A549 (cell line): ENCODE measurements at regions not wholly inside any gene's neighbourhood (a gene's known extent, or its start where the extent isn't known, plus 50 kb on each side); places are given as distances from the start of the nearest gene placed in this dataset.
A peak's percentile ranks its signal among the peaks of the same experiment; 100 is the strongest.

Experiments used
- ATAC-seq, 2 experiments: fragments of 200-7000 bp in 1 of 2; fragments of >200 bp in 1 of 2; cut with Nextera tagmentation in 1 of 2; cut with Tn5 transposase in 1 of 2; 3 replicates each; pipeline versions ENCODE4 v1.8.0 to v1.9.1; 2018 to 2020; ENCODE audit warnings: mild to moderate bottlenecking in 1 of 2, moderate library complexity in 1 of 2
- CTCF ChIA-PET: fragments of 300-600 bp; sonication (Branson Sonifier 250); formaldehyde crosslinking; extraction: SDS; loops from one replicate; lab custom pipeline; 2021; ENCODE audit warnings: antibody characterized with exemption, inconsistent platforms; lab: Yijun Ruan, JAX
- POLR2A ChIA-PET: fragments of 350-600 bp; formaldehyde crosslinking; extraction: SDS; loops from one replicate; lab custom pipeline; 2021; ENCODE audit warnings: antibody characterized with exemption, inconsistent platforms; lab: Yijun Ruan, JAX
- DNase-seq, 2 experiments: peaks; one replicate each; pipeline versions ENCODE4 v3.0.0 to v3.0.0-alpha.2; 2011 to 2016; ENCODE audit warnings: low read depth in 1 of 2, low spot score in 1 of 2
- FAIRE-seq: peaks from 2 replicates; lab custom pipeline; 2011; peaks lifted over from hg19 to GRCh38; lab: Jason Lieb, UNC
- H3K27ac ChIP-seq, 2 experiments: fragments of >200 bp; sonication (Bioruptor Twin); formaldehyde crosslinking; 3 replicates each; pipeline ENCODE4 v1.5.1; 2016 to 2017
- H3K4me1 ChIP-seq: fragments of >200 bp; sonication (Bioruptor Twin); formaldehyde crosslinking; 3 replicates; pipeline ENCODE4 v1.6.1; 2016
- H3K4me2 ChIP-seq: fragments of >200 bp; sonication (Bioruptor Twin); formaldehyde crosslinking; 3 replicates; pipeline ENCODE4 v1.6.1; 2016
- H3K4me3 ChIP-seq: fragments of >200 bp; sonication (Bioruptor Twin); formaldehyde crosslinking; 3 replicates; pipeline ENCODE4 v1.5.1; 2016
- H3K9me3 ChIP-seq: fragments of >200 bp; sonication (Bioruptor Twin); formaldehyde crosslinking; 3 replicates; pipeline ENCODE4 v1.6.1; 2016
- ATOH8 ChIP-seq: fragments of 250-450 bp; sonication (Bioruptor Pico); IDR thresholded peaks from 2 replicates; pipeline ENCODE4 v1.5.0; 2020; ENCODE audit warnings: low read depth, mild to moderate bottlenecking, moderate library complexity
- CHD4 ChIP-seq: fragments of 200-600 bp; sonication (generic); IDR thresholded peaks from 2 replicates; pipeline ENCODE4 v1.6.1; 2016; ENCODE audit warnings: antibody characterized with exemption, mild to moderate bottlenecking, borderline replicate concordance
- KDM1A ChIP-seq: fragments of 200-600 bp; sonication (generic); IDR thresholded peaks from 2 replicates; pipeline ENCODE4 v1.6.1; 2016; ENCODE audit warnings: low read depth, mild to moderate bottlenecking
- KDM5A ChIP-seq: fragments of 200-600 bp; sonication (generic); IDR thresholded peaks from 2 replicates; pipeline ENCODE4 v1.6.1; 2016; ENCODE audit warnings: antibody characterized with exemption, mild to moderate bottlenecking
- MAFK ChIP-seq: fragments of 450-650 bp; IDR thresholded peaks from 2 replicates; pipeline ENCODE4 v1.6.1; 2014; ENCODE audit not compliant: partially characterized antibody
- MYC ChIP-seq: IDR thresholded peaks from 2 replicates; pipeline ENCODE4 v1.6.1; 2012; ENCODE audit warnings: mild to moderate bottlenecking, inconsistent platforms, low read length, improper control_type of control experiment, borderline replicate concordance
- NFE2L2 ChIP-seq: fragments of 150-350 bp; conservative IDR thresholded peaks from 2 replicates; pipeline ENCODE4 v1.6.1; 2014; ENCODE audit warnings: low read length
- NPAS2 ChIP-seq: fragments of 250-450 bp; sonication (Bioruptor Pico); IDR thresholded peaks from 2 replicates; pipeline ENCODE4 v1.8.0; 2022; ENCODE audit warnings: mild to moderate bottlenecking, moderate library complexity, borderline replicate concordance
- NR3C1 ChIP-seq: fragments of >200 bp; sonication (Bioruptor Twin); formaldehyde crosslinking; IDR thresholded peaks from 3 replicates; pipeline ENCODE4 v1.6.1; 2017
- POLR2A ChIP-seq: IDR thresholded peaks from 2 replicates; pipeline ENCODE4 v1.6.1; 2012; ENCODE audit warnings: mild to moderate bottlenecking, low read length
- RAD21 ChIP-seq, 2 experiments: fragments of >200 bp in 1 of 2; sonication (Bioruptor Twin) in 1 of 2; formaldehyde crosslinking in 1 of 2; IDR thresholded peaks in 1 of 2; conservative IDR thresholded peaks in 1 of 2; 2 replicates in 1 of 2; 3 replicates in 1 of 2; pipeline ENCODE4 v1.6.1; 2012 to 2018; ENCODE audit warnings: inconsistent platforms in 1 of 2
- RCOR1 ChIP-seq: fragments of 150-350 bp; IDR thresholded peaks from 2 replicates; pipeline ENCODE4 v1.6.1; 2014; ENCODE audit warnings: antibody characterized with exemption, low read length, low read depth
- RFX5 ChIP-seq: fragments of 450-650 bp; IDR thresholded peaks from 2 replicates; pipeline ENCODE4 v1.7.1; 2014; ENCODE audit warnings: antibody characterized with exemption, mild to moderate bottlenecking, moderate library complexity
- SMC3 ChIP-seq: fragments of >200 bp; sonication (Bioruptor Twin); formaldehyde crosslinking; IDR thresholded peaks from 3 replicates; pipeline ENCODE4 v1.6.1; 2018; ENCODE audit warnings: inconsistent platforms
- TP53 ChIP-seq: fragments of 250-450 bp; sonication (Bioruptor Pico); IDR thresholded peaks from 2 replicates; pipeline ENCODE4 v1.5.0; 2021; ENCODE audit warnings: mild to moderate bottlenecking, moderate library complexity
- ZNF302 ChIP-seq: fragments of 250-450 bp; sonication (Bioruptor Pico); IDR thresholded peaks from 2 replicates; pipeline ENCODE4 v1.9.0; 2021; ENCODE audit warnings: inconsistent platforms, mild to moderate bottlenecking, moderate library complexity
- WGBS: methylation state at CpG from one replicate; pipeline ENCODE4 v1.1.6; 2017; ENCODE audit errors: missing lambda C conversion rate; 5-methylcytosine and 5-hydroxymethylcytosine counted together
- TF ChIP-seq, protein P1 (sequence below): fragments of >200 bp; sonication (Bioruptor Twin); formaldehyde crosslinking; IDR thresholded peaks from 3 replicates; pipeline ENCODE4 v1.6.1; 2016
- TF ChIP-seq, protein P2 (sequence below): fragments of >200 bp; sonication (Bioruptor Twin); formaldehyde crosslinking; IDR thresholded peaks from 3 replicates; pipeline ENCODE4 v1.5.1; 2016

- no peak for DNase-seq
- Histone ChIP-seq H3K4me2 (no peak overlapping the region), H3K9me3 (no peaks in the 10 kb centered on the region), H3K27ac (no peak overlapping the region), H3K4me1 (peaks cover 7% of the 10 kb centered on the region; the same call in 1 of the 3 replicates), H3K4me3 (no peak overlapping the region)
- WGBS, result 42% methylated on average over 8 of the region's 8 CpGs
- ChIA-PET POLR2A (interaction anchor here (0.7 kb wide), 1 partner anchor 73 kb away, joined by 4 read pairs; no protein-coding TSS in a partner anchor), CTCF (interaction anchor here (0.6 to 12.0 kb wide), 4 partner anchors 13 to 1017 kb away, joined by 3 to 165 read pairs (median 28); no protein-coding TSS in a partner anchor)
- no peak for TF ChIP-seq ATOH8 (CRISPR knock-in tag)
- TF ChIP-seq KDM5A, result no peak
- TF ChIP-seq POLR2A, result no peak
- TF ChIP-seq NR3C1, result no peak
- no peak for TF ChIP-seq ZNF302 (CRISPR knock-in tag)
- no peak for TF ChIP-seq NPAS2 (CRISPR knock-in tag)
- no peak for TF ChIP-seq KDM1A
- no peak for TF ChIP-seq RCOR1
- no peak for TF ChIP-seq NFE2L2
- ATAC-seq, result no peak
- no peak for FAIRE-seq
Measured at GRCh38 chr10:28378986-28379585, 76.2 kb upstream of the MPP7 start.

DNA sequence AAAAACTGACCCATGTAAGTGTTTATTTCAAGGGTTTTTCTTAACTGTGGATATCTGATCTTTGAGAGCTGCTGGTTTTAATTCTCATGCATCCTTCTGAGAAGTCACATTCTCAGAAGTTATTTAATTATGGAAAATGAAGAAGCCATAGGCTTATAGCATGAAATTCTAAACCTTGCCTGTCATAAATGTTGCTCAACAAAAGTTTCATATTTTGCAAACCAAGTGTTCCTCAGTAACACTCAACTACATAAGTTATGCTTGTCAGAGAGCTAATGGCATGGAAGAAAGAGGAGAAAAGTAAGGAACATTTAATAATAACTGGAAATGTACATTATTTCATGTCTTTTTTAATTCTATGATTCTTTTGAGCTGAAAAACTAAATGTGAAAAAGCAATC, 78.6 kb upstream of the MPP7 start:
- FAIRE-seq (no peak), ATAC-seq (no peak)
- TF ChIP-seq TP53 (CRISPR knock-in tag) (no peak), RFX5 (no peak), RAD21 (conservative IDR thresholded peaks at IDR 0.05 in 1 of 2, IDR thresholded peaks at IDR 0.05 in 1 of 2) (no peak), MYC (no peak)

DNA sequence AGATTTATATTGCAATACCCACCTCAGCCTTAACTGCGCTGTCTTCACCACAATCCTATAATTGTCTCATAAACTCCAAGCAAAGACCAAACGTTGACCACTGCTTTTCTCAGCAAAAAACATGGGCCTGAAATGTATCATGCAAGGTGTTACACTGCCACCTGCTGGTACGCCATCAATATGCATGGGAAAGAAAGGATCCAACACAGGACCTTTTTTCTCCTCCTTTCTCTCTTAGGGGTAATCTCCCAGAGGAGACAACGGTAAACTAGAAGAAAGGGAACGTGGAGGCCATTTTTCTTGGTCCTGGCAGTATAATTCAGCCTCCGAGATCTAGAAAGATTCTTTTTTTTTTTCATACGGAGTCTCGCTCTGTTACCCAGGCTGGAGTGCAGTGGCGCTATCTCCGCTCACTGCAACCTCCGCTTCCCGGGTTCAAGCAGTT, 79.1 kb upstream of the MPP7 start:
- CTCF ChIA-PET, result interaction anchor here (0.6 to 12.0 kb wide), 26 partner anchors 10 to 1012 kb away, joined by 3 to 165 read pairs (median 4); partner anchors contain the start of gene MPP7
- POLR2A ChIA-PET, result no interaction called here
- Histone ChIP-seq H3K9me3 (no peaks in the 10 kb centered on the region), H3K4me2 (peak overlapping the region; percentile 65), H3K27ac (no peak overlapping the region), H3K4me3 (peak overlapping the region; percentile 29; the same call in 2 of the 3 replicates), H3K4me1 (no peaks in the 10 kb centered on the region)
- DNase-seq, result peak; percentile 65 to 89
- peak; percentile 99 for FAIRE-seq
- 17% methylated on average over 12 of the region's 12 CpGs for WGBS
- peak; percentile 93 to 98 for ATAC-seq
- TF ChIP-seq, protein P1, sequence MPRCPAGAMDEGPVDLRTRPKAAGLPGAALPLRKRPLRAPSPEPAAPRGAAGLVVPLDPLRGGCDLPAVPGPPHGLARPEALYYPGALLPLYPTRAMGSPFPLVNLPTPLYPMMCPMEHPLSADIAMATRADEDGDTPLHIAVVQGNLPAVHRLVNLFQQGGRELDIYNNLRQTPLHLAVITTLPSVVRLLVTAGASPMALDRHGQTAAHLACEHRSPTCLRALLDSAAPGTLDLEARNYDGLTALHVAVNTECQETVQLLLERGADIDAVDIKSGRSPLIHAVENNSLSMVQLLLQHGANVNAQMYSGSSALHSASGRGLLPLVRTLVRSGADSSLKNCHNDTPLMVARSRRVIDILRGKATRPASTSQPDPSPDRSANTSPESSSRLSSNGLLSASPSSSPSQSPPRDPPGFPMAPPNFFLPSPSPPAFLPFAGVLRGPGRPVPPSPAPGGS, result no peak
- no peak for TF ChIP-seq CHD4
- TF ChIP-seq SMC3, result peak; percentile 87
- TF ChIP-seq RAD21 (conservative IDR thresholded peaks at IDR 0.05 in 1 of 2, IDR thresholded peaks at IDR 0.05 in 1 of 2), result peak; percentile 91 to 96
- TF ChIP-seq, protein P2, sequence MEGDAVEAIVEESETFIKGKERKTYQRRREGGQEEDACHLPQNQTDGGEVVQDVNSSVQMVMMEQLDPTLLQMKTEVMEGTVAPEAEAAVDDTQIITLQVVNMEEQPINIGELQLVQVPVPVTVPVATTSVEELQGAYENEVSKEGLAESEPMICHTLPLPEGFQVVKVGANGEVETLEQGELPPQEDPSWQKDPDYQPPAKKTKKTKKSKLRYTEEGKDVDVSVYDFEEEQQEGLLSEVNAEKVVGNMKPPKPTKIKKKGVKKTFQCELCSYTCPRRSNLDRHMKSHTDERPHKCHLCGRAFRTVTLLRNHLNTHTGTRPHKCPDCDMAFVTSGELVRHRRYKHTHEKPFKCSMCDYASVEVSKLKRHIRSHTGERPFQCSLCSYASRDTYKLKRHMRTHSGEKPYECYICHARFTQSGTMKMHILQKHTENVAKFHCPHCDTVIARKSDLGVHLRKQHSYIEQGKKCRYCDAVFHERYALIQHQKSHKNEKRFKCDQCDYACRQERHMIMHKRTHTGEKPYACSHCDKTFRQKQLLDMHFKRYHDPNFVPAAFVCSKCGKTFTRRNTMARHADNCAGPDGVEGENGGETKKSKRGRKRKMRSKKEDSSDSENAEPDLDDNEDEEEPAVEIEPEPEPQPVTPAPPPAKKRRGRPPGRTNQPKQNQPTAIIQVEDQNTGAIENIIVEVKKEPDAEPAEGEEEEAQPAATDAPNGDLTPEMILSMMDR, result peak; percentile 96
- TF ChIP-seq MAFK, result peak; percentile 79

More for the DNA sequence above, 78.6 kb upstream of the MPP7 start:
- Histone ChIP-seq H3K4me2 (no peak overlapping the region), H3K4me1 (no peaks in the 10 kb centered on the region), H3K27ac (no peak overlapping the region), H3K9me3 (no peaks in the 10 kb centered on the region), H3K4me3 (no peak overlapping the region)
- ChIA-PET POLR2A (no interaction called here), CTCF (interaction anchor here (0.6 to 12.0 kb wide), 25 partner anchors 9 to 1010 kb away, joined by 3 to 165 read pairs (median 4); partner anchors contain the start of gene MPP7)
- no peak for DNase-seq
